Hematopoietic multipotent progenitor cell treated with erythropoietin and hydrocortisone succinate and interleukin-3 and kit ligand, for 17 days (in vitro differentiated cells): ENCODE measurements at regions not wholly inside any gene's neighbourhood (a gene's known extent, or its start where the extent isn't known, plus 50 kb on each side); places are given as distances from the start of the nearest gene placed in this dataset.
A peak's percentile ranks its signal among the peaks of the same experiment; 100 is the strongest.

Experiments used
- DNase-seq: peaks from one replicate; pipeline ENCODE4 v3.0.0-alpha.2; 2015; ENCODE audit warnings: low spot score

DNA sequence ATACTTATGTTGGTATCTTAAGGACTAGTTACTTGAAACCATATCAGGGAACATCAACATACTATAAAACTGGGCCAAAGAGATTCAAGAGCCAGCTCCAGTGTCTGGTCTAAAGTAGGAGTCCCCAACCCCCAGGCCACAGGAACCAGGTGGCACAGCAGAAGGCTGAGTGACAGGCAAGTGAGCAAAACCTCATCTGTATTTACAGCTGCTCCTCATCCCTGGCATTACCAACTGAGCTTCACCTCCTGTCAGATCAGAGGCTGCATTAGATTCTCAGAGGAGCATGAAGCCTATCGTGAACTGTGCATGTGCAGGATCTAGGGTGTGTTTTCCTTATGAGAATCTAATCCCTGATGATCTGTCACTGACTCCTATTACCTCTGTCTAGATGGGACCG lies 581.6 kb upstream of the CDH9 start:
- DNase-seq = no peak

DNA sequence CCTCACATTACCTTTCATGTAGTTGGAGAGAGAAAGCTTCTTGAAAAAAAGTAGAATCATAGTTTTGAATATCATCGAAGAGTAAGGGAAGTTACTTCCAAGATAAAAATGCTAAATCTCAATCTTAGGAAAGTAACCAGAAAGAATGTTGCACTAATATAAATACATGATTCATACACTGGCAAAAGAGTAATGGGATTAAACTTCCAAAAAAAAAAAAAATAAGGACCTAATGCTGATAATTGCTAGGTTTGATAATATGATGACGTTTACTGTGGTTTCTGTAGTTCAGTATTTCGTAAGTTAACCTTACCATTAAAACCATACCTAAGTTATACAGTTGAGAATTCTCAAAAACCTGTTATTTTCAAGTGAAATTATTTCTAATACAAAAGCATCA lies 573.8 kb upstream of the CDH9 start:
- DNase-seq = no peak

DNA sequence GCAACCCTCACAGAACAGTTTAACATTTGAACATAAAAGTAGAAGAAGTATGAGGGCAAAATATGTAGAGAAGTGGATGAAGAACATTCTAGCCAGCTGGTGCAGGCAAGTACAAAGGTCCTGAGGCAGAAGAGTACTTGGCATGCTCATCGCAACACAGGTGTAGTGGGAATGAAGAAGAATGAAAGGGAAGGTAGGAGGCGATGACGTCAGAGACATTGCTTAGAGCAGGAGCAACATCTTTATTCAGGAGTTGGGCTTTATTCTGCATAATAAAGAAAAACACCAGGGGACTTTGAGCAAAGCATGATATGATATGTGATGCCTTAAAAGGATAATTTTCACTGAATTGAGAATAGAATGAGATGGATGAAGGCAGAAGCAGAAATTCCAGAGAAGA lies 570.6 kb upstream of the CDH9 start:
- DNase-seq = no peak

DNA sequence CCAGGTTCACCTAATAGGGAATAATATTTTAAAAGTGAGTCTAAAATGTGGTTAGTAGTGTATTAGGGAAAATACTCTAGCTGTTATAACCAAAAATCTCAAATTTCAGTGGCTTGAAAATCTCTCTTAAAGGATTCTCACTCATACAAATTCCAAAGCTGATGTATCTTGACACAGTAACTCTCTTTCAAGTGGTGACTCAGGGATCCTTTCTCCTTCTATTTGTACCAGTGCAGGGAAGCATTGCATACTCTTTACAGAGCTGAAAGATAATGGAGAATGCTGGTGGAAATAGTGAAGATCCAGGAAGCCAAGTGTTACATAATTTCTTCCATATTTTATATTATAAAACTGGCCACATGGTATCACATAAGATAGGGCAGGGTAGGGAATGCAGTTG lies 560.2 kb upstream of the CDH9 start:
- DNase-seq = no peak

DNA sequence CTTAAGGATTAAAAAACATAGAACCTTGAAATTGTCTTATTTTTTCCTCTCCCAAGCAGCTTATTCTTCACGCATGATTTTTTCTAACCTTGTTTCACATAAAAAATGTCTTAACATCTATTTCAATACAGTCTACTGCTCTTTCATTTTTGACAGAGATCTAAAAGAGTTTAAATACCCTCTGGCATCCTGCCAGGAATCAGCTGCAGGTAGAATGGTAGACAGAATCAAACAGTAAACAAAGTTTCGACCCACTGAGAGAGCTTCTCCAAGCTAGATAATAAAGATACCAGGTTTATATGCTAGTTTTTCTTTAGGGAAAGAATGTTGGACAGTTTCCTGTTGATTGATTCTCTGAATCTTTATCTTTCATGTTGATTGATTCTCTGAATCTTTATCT lies 555.8 kb upstream of the CDH9 start:
- DNase-seq = peak; percentile 4

DNA sequence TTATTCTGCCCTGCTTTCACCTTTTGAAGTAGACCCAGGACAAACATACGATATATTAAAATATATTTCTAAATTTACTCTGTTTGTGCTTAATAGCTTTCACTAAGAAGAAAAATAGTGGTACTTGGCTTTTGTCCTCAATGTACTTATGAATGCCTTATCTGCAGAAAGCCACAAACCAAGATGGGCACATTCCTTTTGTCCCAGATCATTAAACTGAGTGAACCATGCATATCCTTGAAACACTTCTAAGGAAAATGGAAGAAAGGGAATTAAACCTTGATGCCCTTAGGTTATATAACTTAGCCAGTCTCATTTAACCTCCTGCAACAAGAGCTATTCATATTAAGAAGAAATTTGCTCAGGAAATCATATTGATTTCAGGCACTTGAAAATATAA lies 553.8 kb upstream of the CDH9 start:
- DNase-seq = no peak

DNA sequence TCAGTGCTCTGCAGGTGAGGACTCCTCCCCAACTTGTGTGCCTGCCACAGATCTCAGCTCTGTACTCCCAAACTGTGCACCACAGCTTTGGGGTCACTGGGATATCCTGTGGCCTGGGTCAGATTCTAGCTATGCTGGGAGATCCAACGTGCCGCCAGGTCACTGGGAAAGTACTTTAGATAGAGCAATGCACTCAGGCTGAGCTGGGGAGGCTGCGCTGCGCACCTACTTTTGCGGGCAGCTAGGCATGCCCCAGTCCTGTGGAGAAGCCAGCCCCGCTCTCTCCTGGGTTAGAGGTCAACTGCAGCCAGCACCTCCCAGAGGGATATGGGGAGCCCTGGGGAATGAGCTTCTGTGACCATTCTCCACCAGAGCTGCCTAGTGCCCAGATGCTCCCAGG lies 552.1 kb upstream of the CDH9 start:
- DNase-seq = no peak

DNA sequence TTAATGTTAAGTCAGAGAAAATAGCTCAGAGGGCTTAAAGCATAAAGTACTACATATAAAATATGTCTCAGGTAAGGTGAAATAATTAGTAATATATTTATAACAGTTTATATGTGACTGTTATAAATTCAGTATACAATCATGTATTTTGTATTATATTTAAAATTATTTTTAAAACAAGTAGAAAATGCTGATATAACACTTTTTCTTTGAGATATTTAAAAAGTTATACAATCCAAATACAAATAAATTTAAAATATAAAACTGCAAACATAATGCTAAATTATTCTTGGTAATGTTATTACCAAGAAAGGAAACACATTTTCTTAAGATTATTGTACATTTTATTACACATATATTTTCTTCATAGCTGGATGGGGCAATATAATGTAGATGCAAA lies 539.9 kb upstream of the CDH9 start:
- DNase-seq = no peak

DNA sequence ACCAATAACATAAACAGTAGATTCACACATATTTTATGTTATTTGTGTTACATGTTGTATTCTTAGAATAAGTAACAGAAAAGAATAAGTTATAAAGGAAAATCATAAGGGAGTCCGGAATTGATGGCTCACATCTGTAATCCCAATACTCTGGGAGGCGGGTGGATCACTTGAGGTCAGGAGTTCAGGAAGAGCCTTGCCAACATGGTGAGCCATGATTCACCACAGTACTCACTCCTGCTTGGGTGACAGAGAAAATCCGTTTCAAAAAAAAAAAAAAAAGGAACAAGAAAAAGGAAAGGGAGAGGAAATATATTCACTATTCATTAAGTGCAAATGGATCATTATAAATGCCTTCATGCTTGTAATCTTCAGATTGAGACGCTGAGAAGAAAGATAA lies 533.3 kb upstream of the CDH9 start:
- DNase-seq = no peak

DNA sequence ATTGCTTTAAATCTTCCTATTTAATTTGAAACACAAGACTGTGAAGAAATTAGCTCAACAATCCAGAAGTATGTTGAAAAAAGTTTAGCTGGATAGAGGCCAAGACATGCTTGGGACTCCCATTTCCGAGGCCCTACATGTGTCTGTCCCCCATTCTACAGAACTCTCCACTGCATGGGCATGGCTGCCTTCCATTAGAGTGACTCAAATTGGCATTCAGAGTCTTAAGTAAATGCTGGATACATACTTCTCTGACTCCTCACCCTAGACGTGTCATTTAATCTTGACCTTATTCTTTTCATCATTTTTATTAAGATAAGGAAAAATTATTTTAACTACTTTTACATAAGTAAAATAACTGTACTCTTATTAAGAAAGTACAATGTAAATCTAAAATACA lies 530.4 kb upstream of the CDH9 start:
- no peak for DNase-seq

DNA sequence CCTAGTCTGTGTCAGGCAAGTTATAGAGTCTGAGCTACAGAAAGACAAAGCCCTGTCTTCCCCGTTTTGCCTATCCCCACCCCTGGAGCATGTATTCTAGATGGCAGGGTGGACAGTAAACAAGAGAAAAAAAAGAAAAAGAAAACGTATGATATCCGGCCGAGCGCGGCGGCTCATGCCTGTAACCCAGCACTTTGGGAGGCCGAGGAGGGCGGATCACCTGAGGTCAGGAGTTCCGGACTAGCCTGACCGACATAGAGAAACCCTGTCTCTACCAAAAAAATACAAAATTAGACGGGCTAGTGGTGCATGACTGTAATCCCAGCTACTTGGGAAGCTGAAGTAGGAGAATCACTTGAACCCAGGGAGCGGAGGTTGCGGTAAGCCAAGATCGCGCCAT lies 523.0 kb upstream of the CDH9 start:
- DNase-seq = no peak

DNA sequence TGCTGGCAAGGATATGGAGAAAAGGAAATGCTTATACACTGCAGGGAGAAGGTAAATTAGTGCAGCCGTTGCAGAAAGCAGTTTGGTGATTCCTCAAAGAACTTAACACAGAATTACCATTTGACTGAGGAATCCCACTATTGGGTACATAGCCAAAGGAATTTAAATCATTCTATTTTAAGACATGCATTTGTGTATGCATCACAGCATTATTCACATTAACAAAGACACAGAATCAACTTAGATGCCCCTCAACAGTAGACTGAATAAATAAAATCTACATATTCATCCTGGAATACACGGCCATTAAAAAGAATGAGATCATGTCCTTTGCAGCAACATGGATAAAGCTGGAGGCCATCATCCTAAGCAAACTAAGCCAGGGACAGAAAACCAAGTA lies 510.1 kb upstream of the CDH9 start:
- no peak for DNase-seq

DNA sequence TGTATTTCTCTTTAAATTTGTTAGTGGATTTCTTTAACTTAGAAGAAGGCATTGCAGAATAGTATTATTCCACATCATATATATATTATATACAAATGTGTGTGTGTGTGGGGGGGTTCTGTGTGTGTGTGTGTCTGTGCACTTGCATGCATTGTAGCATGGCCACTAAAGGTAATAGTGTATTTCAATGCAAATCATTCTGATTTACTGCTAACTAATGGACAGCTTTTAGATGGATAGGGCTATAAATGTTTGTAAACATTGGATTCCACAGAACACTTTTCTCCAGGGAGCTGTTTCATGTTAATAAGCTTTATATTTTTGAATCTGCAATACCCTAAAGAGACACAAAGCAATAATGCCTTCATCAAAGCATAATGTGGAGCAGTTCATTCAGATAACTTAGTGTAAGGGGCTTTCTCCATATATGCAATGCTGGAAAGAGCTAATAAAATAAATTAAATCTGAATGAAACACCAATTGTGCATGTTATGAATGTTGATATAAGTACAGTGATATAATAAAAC lies 496.7 kb upstream of the CDH9 start:
- DNase-seq = no peak

DNA sequence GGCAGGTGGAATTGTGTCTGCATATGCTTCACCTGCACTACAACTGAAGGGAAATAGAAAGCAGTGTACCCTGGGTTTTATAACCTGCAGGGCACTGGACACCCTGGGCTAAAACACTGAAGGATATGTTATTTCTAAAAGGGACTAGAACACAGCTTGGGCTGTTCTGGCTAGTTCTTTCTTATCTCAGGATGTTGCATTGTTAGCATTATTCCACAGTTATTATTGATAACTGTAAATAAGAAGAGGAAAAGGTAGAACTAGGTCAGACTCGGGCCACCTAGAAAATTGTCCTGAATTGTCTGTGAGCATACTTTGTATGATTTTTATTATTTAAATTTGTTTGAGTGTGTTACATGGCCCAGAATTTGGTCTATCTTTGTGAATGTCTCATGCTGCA lies 493.9 kb upstream of the CDH9 start:
- DNase-seq = no peak

DNA sequence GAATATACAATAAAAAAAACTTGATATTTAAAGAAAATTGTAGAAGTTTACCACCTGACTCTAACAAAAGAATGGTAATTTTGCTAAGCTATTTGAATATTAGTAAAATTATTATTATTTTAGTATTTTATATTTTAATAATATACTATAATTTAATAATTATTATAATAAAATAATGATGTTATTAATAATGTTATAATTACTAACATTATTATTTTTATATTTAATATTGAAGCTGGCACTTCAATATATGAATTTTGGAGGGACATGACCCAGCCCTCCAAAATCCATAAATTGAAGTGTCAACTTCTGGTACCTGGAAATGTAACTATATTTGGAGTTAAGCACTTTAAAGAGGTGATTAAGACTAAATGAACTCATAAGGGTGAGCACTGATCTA lies 486.1 kb upstream of the CDH9 start:
- no peak for DNase-seq

DNA sequence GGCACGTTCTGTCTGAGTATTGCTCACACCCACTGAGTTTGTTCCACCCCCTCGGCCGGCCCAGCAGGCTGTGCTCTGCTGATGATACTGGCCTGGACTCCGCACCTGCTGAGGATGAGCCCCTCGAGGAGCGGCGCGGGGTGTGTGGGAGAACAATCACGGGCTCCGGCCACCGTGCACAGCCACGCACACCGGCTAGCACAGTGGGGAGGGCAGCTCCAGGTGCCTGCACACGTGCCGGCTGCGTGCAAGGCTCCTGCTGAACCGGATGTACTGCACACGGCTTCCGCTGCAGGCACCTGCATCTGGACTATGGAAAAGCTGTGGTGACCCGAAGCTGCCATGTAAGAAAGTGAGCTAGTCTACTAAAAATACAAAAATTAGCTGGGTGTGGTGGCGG lies 485.2 kb upstream of the CDH9 start:
- no peak for DNase-seq

DNA sequence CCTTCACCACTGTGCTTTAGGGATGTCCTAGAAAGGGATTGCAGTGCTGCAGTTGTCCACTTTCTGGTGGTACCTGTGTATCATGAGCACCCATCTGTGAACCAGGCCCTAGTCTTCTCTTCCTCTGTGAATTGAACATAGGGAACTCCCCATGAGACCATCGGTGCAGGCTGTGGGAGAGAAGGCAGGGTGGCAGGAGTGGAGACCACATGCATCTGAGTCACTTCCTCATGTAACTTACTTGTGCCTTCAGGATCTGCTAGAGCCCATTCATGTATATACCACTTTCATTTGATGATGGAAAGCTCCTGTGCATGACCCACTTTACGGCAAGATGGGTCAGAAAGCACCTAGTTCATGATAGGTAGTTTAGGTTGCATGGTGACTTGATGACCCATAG lies 478.1 kb upstream of the CDH9 start:
- no peak for DNase-seq

DNA sequence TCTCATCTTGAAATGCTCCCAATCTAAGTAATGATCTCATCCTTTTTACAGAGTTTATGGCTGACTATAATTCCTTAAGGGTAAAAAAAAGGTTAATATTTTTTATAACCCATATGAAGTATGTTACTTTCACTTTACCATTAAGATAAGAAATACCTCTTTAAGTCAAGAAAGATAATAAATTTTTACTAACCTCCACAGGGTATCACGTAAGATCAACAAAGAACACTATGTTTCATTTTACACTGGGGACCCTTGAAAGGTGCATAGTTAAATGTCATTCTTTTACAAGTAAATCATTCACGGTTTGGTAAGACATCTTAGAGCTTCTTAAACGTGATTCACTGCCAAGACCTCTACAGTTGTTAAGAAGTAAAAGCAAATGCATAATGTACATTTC lies 472.7 kb upstream of the CDH9 start:
- DNase-seq = no peak

DNA sequence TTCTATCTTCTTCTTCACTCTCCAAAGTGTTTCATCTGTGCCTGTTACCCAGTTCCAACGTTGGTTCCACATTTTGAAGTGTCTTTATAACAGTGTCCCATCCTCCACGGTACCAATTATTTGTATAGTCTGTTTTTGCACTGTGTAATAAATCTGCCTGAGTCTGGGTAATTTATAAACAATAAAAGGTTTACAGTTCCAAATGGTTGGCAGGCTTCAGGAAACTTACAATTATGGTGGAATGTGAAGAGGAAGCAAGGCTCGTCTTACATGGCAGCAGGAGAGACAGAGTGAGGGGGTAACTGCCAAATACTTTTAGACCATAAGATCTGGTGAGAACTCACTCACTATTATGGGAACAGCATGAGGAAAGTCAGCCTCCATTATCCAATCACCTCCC lies 465.4 kb upstream of the CDH9 start:
- no peak for DNase-seq

DNA sequence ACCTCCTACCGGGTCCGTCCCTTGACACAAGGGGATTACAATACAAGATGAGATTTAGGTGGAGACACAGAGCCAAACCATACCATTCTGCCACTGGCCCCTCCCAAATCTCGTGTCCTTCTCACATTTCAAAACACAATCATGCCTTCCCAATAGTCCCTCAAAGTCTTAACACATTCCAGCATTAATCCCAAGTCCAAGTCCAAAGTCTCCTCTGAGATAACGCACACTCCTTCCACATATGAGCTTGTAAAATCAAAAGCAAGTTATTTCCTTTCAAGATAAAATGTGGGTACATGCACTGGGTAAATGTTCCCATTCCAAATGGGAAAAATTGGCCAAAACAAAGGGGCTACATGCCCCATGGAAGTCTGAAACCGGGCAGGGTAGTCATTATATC lies 463.9 kb upstream of the CDH9 start:
- no peak for DNase-seq

DNA sequence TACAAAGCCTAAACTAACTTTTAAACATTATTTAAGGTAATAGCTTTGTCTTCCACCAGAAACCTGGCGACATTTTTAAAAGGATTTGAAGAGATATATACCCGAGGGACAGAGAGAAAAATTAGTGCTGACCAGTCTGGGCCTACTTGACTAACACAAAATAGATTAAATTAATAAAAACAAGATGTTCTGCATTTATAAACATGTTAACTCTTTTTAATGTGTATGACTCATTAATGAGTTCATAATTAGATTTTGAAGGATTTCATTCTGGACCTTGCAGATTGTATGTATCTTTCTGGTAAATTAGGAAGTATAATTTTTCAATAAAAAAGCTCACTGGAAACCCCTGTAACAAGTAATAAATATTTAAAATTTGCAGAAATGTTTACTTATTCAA lies 459.1 kb upstream of the CDH9 start:
- no peak for DNase-seq

DNA sequence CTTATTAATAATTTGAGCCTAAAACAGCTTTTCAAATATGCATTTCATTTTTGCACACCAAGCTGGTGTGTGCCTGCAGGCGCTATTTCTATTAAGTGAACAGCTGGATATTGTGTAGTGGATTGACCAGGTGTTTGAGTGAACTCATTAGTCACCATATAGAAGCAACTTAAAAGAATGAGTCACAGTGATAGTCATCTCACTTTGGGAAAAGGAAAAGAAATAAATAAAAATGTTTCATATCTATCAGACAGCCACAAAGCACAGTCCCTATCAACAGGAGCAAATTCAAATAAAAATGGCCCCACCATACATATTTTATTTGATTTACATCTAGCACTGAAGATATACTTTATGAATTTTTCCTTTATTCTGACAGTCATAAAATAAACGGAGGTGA lies 456.5 kb upstream of the CDH9 start:
- no peak for DNase-seq

DNA sequence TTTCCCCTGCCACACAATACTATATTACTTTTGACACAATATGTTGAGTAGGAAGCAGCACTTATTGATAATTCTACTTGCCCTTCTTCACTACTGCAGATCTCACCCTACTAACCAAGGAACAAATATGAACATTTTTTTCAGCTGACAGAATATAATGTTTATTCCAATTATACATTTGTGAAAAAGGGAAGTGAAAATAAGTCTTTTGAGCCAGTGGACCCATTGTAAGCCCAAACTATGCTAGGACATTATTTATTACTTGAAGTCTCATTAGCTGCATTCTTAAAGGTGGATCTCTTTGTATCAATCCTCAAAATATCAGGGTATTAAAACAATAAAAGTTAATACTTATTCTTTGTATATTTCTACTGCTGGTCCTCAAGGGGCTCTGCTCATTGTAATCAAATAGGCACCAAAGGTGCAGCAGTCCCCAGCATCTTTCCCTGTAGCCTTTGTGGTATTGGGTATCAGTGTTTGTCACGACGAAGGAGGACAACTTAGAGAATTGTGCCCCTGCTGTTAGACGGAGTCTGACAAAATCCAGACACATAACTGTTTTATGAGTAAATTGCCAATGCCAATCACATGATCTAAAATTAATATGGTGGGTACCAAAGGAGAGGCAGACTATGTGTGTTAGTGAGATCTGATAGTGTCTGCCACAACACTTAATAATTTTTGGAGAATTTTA lies 453.5 kb upstream of the CDH9 start:
- DNase-seq = no peak

DNA sequence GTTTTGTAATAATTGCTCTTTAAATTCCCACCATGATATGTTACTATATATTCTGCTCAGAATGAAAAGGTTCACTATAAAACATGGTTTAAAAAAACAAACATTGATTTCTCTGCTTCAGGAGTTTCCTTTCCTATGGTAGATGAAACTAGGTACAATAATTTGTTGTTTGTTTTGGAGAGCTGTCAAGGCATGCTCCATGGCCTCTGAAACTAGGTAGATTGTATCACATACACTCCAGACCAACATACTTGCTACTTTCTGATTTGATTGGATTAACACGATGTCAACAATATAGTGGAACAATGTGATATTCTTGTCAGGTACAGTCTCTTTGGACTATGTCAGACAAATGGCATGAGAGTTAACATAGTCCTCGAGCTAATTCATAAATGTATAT lies 452.7 kb upstream of the CDH9 start:
- no peak for DNase-seq

DNA sequence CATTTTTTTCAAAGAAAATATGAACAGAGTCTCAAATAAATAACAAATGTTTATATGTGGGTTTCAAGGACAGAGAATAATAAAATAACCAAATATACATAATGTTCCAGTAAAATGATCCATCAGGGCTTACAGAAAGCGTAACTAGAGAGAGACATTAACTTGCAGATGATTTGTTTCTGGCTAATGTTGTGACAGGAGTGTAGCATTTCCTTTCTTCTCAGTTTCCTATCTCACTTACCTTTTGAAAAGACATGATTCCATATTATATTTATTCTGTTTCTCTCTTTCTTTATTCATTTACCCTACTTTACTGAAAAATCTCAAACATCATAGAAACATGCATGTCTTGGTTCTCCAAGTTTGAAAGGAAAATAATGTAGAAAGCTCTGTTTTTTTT lies 451.3 kb upstream of the CDH9 start:
- no peak for DNase-seq
